PC-9 (cell line): ENCODE measurements at regions not wholly inside any gene's neighbourhood (a gene's known extent, or its start where the extent isn't known, plus 50 kb on each side); places are given as distances from the start of the nearest gene placed in this dataset.

Experiments used
- BruUV-seq: library from RNA; stranded (reverse); fragments of 400-500 nt; replicated peaks from 2 replicates; lab custom pipeline; 2021; lab: Mats Ljungman, UMichigan
- CTCF ChIA-PET: fragments of 300-600 bp; sonication (Branson Sonifier 250); formaldehyde crosslinking; loops from one replicate; lab custom pipeline; 2022; ENCODE audit warnings: antibody characterized with exemption; lab: Charles Lee
- POLR2A ChIA-PET: fragments of 300-600 bp; sonication (Branson Sonifier 250); formaldehyde crosslinking; loops from one replicate; lab custom pipeline; 2022; ENCODE audit warnings: antibody characterized with exemption; ENCODE audit not compliant: unreplicated experiment; lab: Charles Lee
- DNase-seq, 2 experiments: peaks; one replicate each; pipeline versions ENCODE4 v3.0.0 to v3.0.0-alpha.2; 2015 to 2022; ENCODE audit warnings: mixed read lengths in 1 of 2
- H2AFZ ChIP-seq: fragments of 200-600 bp; sonication (generic); 2 replicates; pipeline ENCODE4 v1.8.1; 2017; ENCODE audit warnings: antibody characterized with exemption
- H3F3A ChIP-seq: fragments of 200-600 bp; sonication (generic); 2 replicates; pipeline ENCODE4 v1.8.1; 2017; ENCODE audit warnings: antibody characterized with exemption, mild to moderate bottlenecking, low read depth; ENCODE audit not compliant: insufficient read depth
- H3K27ac ChIP-seq: fragments of 200-600 bp; sonication (generic); 2 replicates; pipeline ENCODE4 v1.6.1; 2016; ENCODE audit warnings: mixed run types
- H3K27me3 ChIP-seq: fragments of 200-600 bp; sonication (generic); 2 replicates; pipeline ENCODE4 v1.6.1; 2016; ENCODE audit warnings: low read depth, mixed run types; ENCODE audit not compliant: insufficient read depth
- H3K36me3 ChIP-seq: fragments of 200-600 bp; sonication (generic); 2 replicates; pipeline ENCODE4 v1.6.1; 2016; ENCODE audit warnings: low read depth, mixed run types
- H3K4me1 ChIP-seq: fragments of 200-600 bp; sonication (generic); replicated peaks from 2 replicates; pipeline ENCODE4 v1.6.1; 2016; ENCODE audit warnings: mixed run types; ENCODE audit not compliant: insufficient read depth
- H3K4me2 ChIP-seq: fragments of 200-600 bp; sonication (generic); 2 replicates; pipeline ENCODE4 v1.6.1; 2017; ENCODE audit warnings: mixed run types
- H3K4me3 ChIP-seq: fragments of 200-600 bp; sonication (generic); 2 replicates; pipeline ENCODE4 v1.6.1; 2016; ENCODE audit warnings: mixed run types
- H3K79me2 ChIP-seq: fragments of 200-600 bp; sonication (generic); 2 replicates; pipeline ENCODE4 v1.6.1; 2017; ENCODE audit warnings: low read depth, mixed run types
- H3K9me2 ChIP-seq: fragments of 200-600 bp; sonication (generic); 2 replicates; pipeline ENCODE4 v1.8.1; 2017; ENCODE audit warnings: mild to moderate bottlenecking; ENCODE audit not compliant: insufficient read depth
- H3K9me3 ChIP-seq: fragments of 200-600 bp; sonication (generic); 2 replicates; pipeline ENCODE4 v1.8.1; 2016; ENCODE audit warnings: low read depth; ENCODE audit not compliant: insufficient read depth
- H4K20me1 ChIP-seq: fragments of 200-600 bp; sonication (generic); 2 replicates; pipeline ENCODE4 v1.8.1; 2017; ENCODE audit not compliant: insufficient read depth
- CTCF ChIP-seq: fragments of 200-600 bp; sonication (generic); conservative IDR thresholded peaks from 2 replicates; pipeline ENCODE4 v1.6.1; 2017; ENCODE audit warnings: mixed run types, antibody characterized with exemption, mild to moderate bottlenecking, moderate library complexity
- EZH2 ChIP-seq: fragments of 200-600 bp; sonication (generic); IDR thresholded peaks from 2 replicates; pipeline ENCODE4 v1.8.0; 2017; ENCODE audit warnings: antibody characterized with exemption, low read depth
- intact Hi-C: fragments of 100-400 bp; cut with micrococcal nuclease; formaldehyde crosslinking; loops from one replicate; pipeline ENCODE4 v1.10.0; 2022; ENCODE audit not compliant: unreplicated experiment

GRCh38 chr7:46549892-46550639 is 629.0 kb upstream of the IGFBP3 start:
- H3K27ac ChIP-seq: no peak overlapping the region

GRCh38 chr7:46549347-46549746 is 628.3 kb upstream of the IGFBP3 start:
- H4K20me1 ChIP-seq: no peaks in the 10 kb centered on the region
- POLR2A ChIA-PET: no interaction called here
- H3K9me2 ChIP-seq: no peaks in the 10 kb centered on the region
- H2AFZ ChIP-seq: no peak overlapping the region
- no peak overlapping the region for H3K4me2 ChIP-seq
- no TSS peak for BruUV-seq
- no peak overlapping the region for H3K27ac ChIP-seq
- peaks cover 20% of the 10 kb centered on the region for H3F3A ChIP-seq
- H3K36me3 ChIP-seq: no peaks in the 10 kb centered on the region
- no peak overlapping the region for H3K4me3 ChIP-seq
- DNase-seq: no peak
- no peaks in the 10 kb centered on the region for H3K79me2 ChIP-seq
- TF ChIP-seq EZH2 (no peak), CTCF (no peak)
- peaks cover 23% of the 10 kb centered on the region for H3K4me1 ChIP-seq
- peaks cover 20% of the 10 kb centered on the region for H3K9me3 ChIP-seq
- intact Hi-C loops: loop anchor here (5.0 to 10.0 kb wide), 3 partner anchors 265 to 538 kb away; no protein-coding TSS in a partner anchor
- H3K27me3 ChIP-seq: no peaks in the 10 kb centered on the region
- CTCF ChIA-PET: no interaction called here

More at GRCh38 chr7:46549892-46550639, 629.0 kb upstream of the IGFBP3 start:
- Histone ChIP-seq H3K36me3 (no peaks in the 10 kb centered on the region), H3K4me2 (no peak overlapping the region), H2AFZ (no peak overlapping the region), H3K4me1 (peaks cover 16% of the 10 kb centered on the region), H3K9me2 (no peaks in the 10 kb centered on the region), H3F3A (peaks cover 12% of the 10 kb centered on the region), H4K20me1 (no peaks in the 10 kb centered on the region), H3K4me3 (no peak overlapping the region), H3K79me2 (no peaks in the 10 kb centered on the region), H3K27me3 (no peaks in the 10 kb centered on the region), H3K9me3 (peaks cover 17% of the 10 kb centered on the region)
- intact Hi-C loops: loop anchor here (5.0 to 10.0 kb wide), 3 partner anchors 265 to 537 kb away; no protein-coding TSS in a partner anchor
- TF ChIP-seq EZH2: no peak
- no TSS peak for BruUV-seq
- ChIA-PET CTCF (interaction anchor here (0.7 kb wide), 1 partner anchor 709 kb away, joined by 3 read pairs; no protein-coding TSS in a partner anchor), POLR2A (no interaction called here)
- DNase-seq: no peak

- ChIA-PET CTCF (no interaction called here), POLR2A (no interaction called here)
- no peak overlapping the region for H3K4me3 ChIP-seq
- BruUV-seq: no TSS peak
- H3F3A ChIP-seq: peaks cover 20% of the 10 kb centered on the region
- H3K4me2 ChIP-seq: no peak overlapping the region
- no peaks in the 10 kb centered on the region for H4K20me1 ChIP-seq
- no peak overlapping the region for H3K27ac ChIP-seq
- H3K36me3 ChIP-seq: no peaks in the 10 kb centered on the region
- intact Hi-C loops: loop anchor here (5.0 to 10.0 kb wide), 3 partner anchors 262 to 540 kb away; no protein-coding TSS in a partner anchor
- no peak overlapping the region for H2AFZ ChIP-seq
- no peak for TF ChIP-seq EZH2
- no peak for TF ChIP-seq CTCF
- no peaks in the 10 kb centered on the region for H3K9me2 ChIP-seq
- no peak for DNase-seq
- peaks cover 30% of the 10 kb centered on the region for H3K4me1 ChIP-seq
- no peaks in the 10 kb centered on the region for H3K27me3 ChIP-seq
- peaks cover 27% of the 10 kb centered on the region for H3K9me3 ChIP-seq
- no peaks in the 10 kb centered on the region for H3K79me2 ChIP-seq
Measured at GRCh38 chr7:46547044-46547443, 626.0 kb upstream of the IGFBP3 start.
